ENCODE measurements at regions not wholly inside any gene's neighbourhood (a gene's known extent, or its start where the extent isn't known, plus 50 kb on each side); places are given as distances from the start of the nearest gene placed in this dataset.

GRCh38 chr13:44170731-44171130 is 202.9 kb upstream of the SERP2 start:
- Histone ChIP-seq H2BK15ac (ENCODE audit: low read length) (no peak overlapping the region), H3K9me3 (ENCODE audit: insufficient read depth in 2 of 2, low read depth in 1 of 2, low read length in 1 of 2) (peaks cover 0 to 4% of the 10 kb centered on the region in 2 experiments; a peak in 1 of 4 replicates), H4K20me1 (replicated peaks in 1 of 2; ENCODE audit: control insufficient read depth in 1 of 2, insufficient read depth in 2 of 2, low read length in 2 of 2) (no peaks in the 10 kb centered on the region), H3K14ac (ENCODE audit: insufficient read length) (no peak overlapping the region), H3K9ac (replicated peaks in 1 of 4; ENCODE audit: extremely low read depth in 1 of 4, low read depth in 3 of 4, low read length in 3 of 4) (no peak overlapping the region), H3K79me2 (ENCODE audit: control insufficient read depth in 1 of 2, insufficient read depth in 2 of 2, low read length in 2 of 2) (no peaks in the 10 kb centered on the region), H3K27me3 (replicated peaks in 1 of 4; ENCODE audit: control insufficient read depth in 3 of 4, extremely low read depth in 1 of 4, insufficient read depth in 3 of 4, low read length in 3 of 4) (no peaks in the 10 kb centered on the region), H4K5ac (ENCODE audit: insufficient read length, low read depth, low read length) (no peak overlapping the region), H3K4me2 (ENCODE audit: insufficient read depth in 1 of 2, low read depth in 2 of 2, low read length in 2 of 2) (no peak overlapping the region), H2BK20ac (ENCODE audit: low read length) (no peak overlapping the region), H4K8ac (ENCODE audit: extremely low read depth, insufficient read depth, low read length) (no peak overlapping the region), H3K23ac (ENCODE audit: insufficient read length) (no peak overlapping the region), H3K4me3 (ENCODE audit: extremely low read depth in 1 of 4, insufficient read depth in 2 of 4, low read depth in 3 of 4, low read length in 4 of 4) (no peak overlapping the region), H3K27ac (ENCODE audit: low read depth, low read length) (no peak overlapping the region), H2BK120ac (replicated peaks; ENCODE audit: low read depth, low read length) (no peak overlapping the region), H4K91ac (replicated peaks; ENCODE audit: insufficient read length, low read length) (no peak overlapping the region), H3K4ac (replicated peaks; ENCODE audit: insufficient read length, low read depth, low read length) (no peak overlapping the region), H2BK12ac (ENCODE audit: low read depth, low read length) (no peak overlapping the region), H3K23me2 (ENCODE audit: low read depth, low read length) (no peaks in the 10 kb centered on the region), H3K36me3 (ENCODE audit: control insufficient read depth in 2 of 4, insufficient read depth in 4 of 4, low read length in 3 of 4) (no peaks in the 10 kb centered on the region), H3K79me1 (ENCODE audit: low read depth, low read length) (no peaks in the 10 kb centered on the region), H3K18ac (ENCODE audit: extremely low read depth, low read length) (no peak overlapping the region), H2AFZ (ENCODE audit: low read length) (no peak overlapping the region), H2AK5ac (ENCODE audit: low read depth, low read length) (no peak overlapping the region), H2BK5ac (ENCODE audit: low read depth, low read length) (no peak overlapping the region), H3K56ac (replicated peaks; ENCODE audit: insufficient read length, low read depth, low read length) (no peak overlapping the region), H3K4me1 (replicated peaks in 1 of 4; ENCODE audit: control insufficient read depth in 3 of 4, insufficient read depth in 4 of 4, low read length in 3 of 4) (peaks cover 0 to 3% (median 0%) of the 10 kb centered on the region in 4 experiments; a peak in 1 of 7 replicates)
- TF ChIP-seq TAF1 (IDR thresholded peaks at IDR 0.05; ENCODE audit: low read depth, low read length) = no peak
- TF ChIP-seq CTBP2 (IDR thresholded peaks at IDR 0.05; ENCODE audit: borderline replicate concordance, insufficient read depth, insufficient read length, low read length) = no peak
- no peak for TF ChIP-seq CREB1 (IDR thresholded peaks at IDR 0.05)
- no peak for TF ChIP-seq RAD21 (IDR thresholded peaks at IDR 0.05 in 1 of 2, conservative IDR thresholded peaks at IDR 0.05 in 1 of 2; ENCODE audit: low read depth in 2 of 2, low read length in 2 of 2)
- no peak for TF ChIP-seq USF2 (IDR thresholded peaks at IDR 0.05; ENCODE audit: low read length)
- no peak for TF ChIP-seq KDM1A (IDR thresholded peaks at IDR 0.05; ENCODE audit: borderline replicate concordance, low read length)
- no peak for TF ChIP-seq TCF12 (IDR thresholded peaks at IDR 0.05; ENCODE audit: low read depth, low read length)
- no peak for TF ChIP-seq KDM5A (IDR thresholded peaks at IDR 0.05; ENCODE audit: low read length)
- TF ChIP-seq EGR1 (IDR thresholded peaks at IDR 0.05; ENCODE audit: borderline replicate concordance, low read depth, low read length) = no peak
- TF ChIP-seq SRF (IDR thresholded peaks at IDR 0.05; ENCODE audit: low read depth, low read length) = no peak
- TF ChIP-seq HDAC6 (IDR thresholded peaks at IDR 0.05; ENCODE audit: low read depth, low read length) = no peak
- FAIRE-seq (no peak), DNase-seq (ENCODE audit: low read depth in 1 of 2, low spot score in 2 of 2) (no peak)
- POLR2A ChIA-PET (ENCODE audit: partially characterized antibody) = no interaction called here
- CTCF ChIA-PET (ENCODE audit: partially characterized antibody) = no interaction called here
- WGBS, 2 experiments (ENCODE audit: extremely low coverage in 1 of 2, insufficient coverage in 1 of 2, insufficient read length in 1 of 2, insufficient replicate concordance in 2 of 2, low coverage in 1 of 2, low lambda C conversion rate in 2 of 2, missing lambda C conversion rate in 1 of 2) = 91% methylated on average over 1 of the region's 1 CpG; no CpG with 5 or more reads in 1 of the 2 experiments
